SK-N-MC (cell line): ENCODE measurements at regions not wholly inside any gene's neighbourhood (a gene's known extent, or its start where the extent isn't known, plus 50 kb on each side); places are given as distances from the start of the nearest gene placed in this dataset.

Experiments
- EZH2 ChIP-seq: fragments of 200-600 bp; sonication (generic); IDR thresholded peaks from one replicate; pipeline ENCODE4 v1.6.1; 2017; ENCODE audit warnings: antibody characterized with exemption
- FOXP2 ChIP-seq: optimal IDR thresholded peaks from 2 replicates; pipeline ENCODE3; 2011; ENCODE audit warnings: mild to moderate bottlenecking, moderate library complexity; ENCODE audit not compliant: insufficient read depth; ENCODE audit errors: extremely low read length, control extremely low read depth
- POLR2AphosphoS5 ChIP-seq: IDR thresholded peaks from 2 replicates; pipeline ENCODE4 v1.6.1; 2012; ENCODE audit warnings: mild to moderate bottlenecking, low read depth, low read length, borderline replicate concordance

DNA sequence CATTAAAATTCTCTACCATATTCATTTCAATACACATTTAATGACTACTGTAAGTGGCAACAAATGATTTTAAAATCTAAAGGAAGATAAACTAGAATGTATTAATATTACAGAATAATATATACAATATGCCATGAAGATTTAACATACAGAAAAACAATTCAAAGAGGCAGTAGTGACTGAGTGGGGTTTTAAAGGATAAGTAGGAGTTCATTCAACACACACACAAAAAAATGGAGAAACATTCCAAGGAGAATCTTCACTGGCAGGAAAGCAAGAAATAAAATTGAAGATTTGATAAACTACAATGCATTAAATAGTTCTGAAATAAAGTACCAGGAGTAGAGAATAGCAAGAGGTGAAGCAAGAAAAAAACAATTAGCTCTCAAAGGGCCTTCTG, 215.1 kb downstream of the IBTK start:
- no peak for TF ChIP-seq EZH2
- TF ChIP-seq FOXP2 = no peak
- no peak for TF ChIP-seq POLR2AphosphoS5
